Calu3 (cell line): ENCODE measurements at regions not wholly inside any gene's neighbourhood (a gene's known extent, or its start where the extent isn't known, plus 50 kb on each side); places are given as distances from the start of the nearest gene placed in this dataset.

ENCODE experiments used
- BruUV-seq: library from RNA; stranded (reverse); fragments of 400-500 nt; replicated peaks from 2 replicates; lab custom pipeline; 2021; lab: Mats Ljungman, UMichigan
- CTCF ChIA-PET: fragments of 300-600 bp; sonication (Branson Sonifier 250); formaldehyde crosslinking; loops from one replicate; lab custom pipeline; 2022; ENCODE audit warnings: antibody characterized with exemption; lab: Charles Lee
- DNase-seq: peaks from one replicate; pipeline ENCODE4 v3.0.0; 2022
- H3K27ac Mint-ChIP-seq: one replicate; pipeline ENCODE4 v1.8.0; 2022; ENCODE audit warnings: mixed read lengths; ENCODE audit not compliant: unreplicated experiment
- H3K27me3 Mint-ChIP-seq: one replicate; pipeline ENCODE4 v1.8.0; 2022; ENCODE audit warnings: mixed read lengths; ENCODE audit not compliant: unreplicated experiment
- H3K36me3 Mint-ChIP-seq: one replicate; pipeline ENCODE4 v1.8.0; 2022; ENCODE audit warnings: mild to moderate bottlenecking, moderate library complexity, mixed read lengths; ENCODE audit not compliant: insufficient read depth, unreplicated experiment
- H3K4me1 Mint-ChIP-seq: one replicate; pipeline ENCODE4 v1.8.0; 2022; ENCODE audit warnings: mild to moderate bottlenecking, low read depth, mixed read lengths; ENCODE audit not compliant: unreplicated experiment
- H3K4me3 Mint-ChIP-seq: one replicate; pipeline ENCODE4 v1.8.0; 2022; ENCODE audit warnings: mild to moderate bottlenecking, low read depth, moderate library complexity, mixed read lengths; ENCODE audit not compliant: unreplicated experiment
- H3K9me3 Mint-ChIP-seq: one replicate; pipeline ENCODE4 v1.8.0; 2022; ENCODE audit warnings: low read depth, mixed read lengths; ENCODE audit not compliant: unreplicated experiment
- CTCF ChIP-seq: fragments of 200-600 bp; IDR thresholded peaks from one replicate; pipeline ENCODE4 v1.8.0; 2022; ENCODE audit warnings: antibody characterized with exemption; ENCODE audit not compliant: unreplicated experiment
- intact Hi-C: fragments of 100-400 bp; cut with micrococcal nuclease; formaldehyde crosslinking; loops from one replicate; pipeline ENCODE4 v1.10.0; 2022; ENCODE audit not compliant: unreplicated experiment

GRCh38 chr13:103926118-103926517 lies 859.9 kb upstream of the SLC10A2 start:
- CTCF ChIA-PET = no interaction called here

GRCh38 chr13:103908911-103909310 lies 842.7 kb upstream of the SLC10A2 start:
- Mint-ChIP-seq H3K27ac (no peak overlapping the region), H3K4me1 (no peaks in the 10 kb centered on the region), H3K27me3 (no peaks in the 10 kb centered on the region), H3K36me3 (no peaks in the 10 kb centered on the region), H3K4me3 (no peak overlapping the region), H3K9me3 (no peaks in the 10 kb centered on the region)
- no peak for DNase-seq
- intact Hi-C loops = no loop called here
- no peak for TF ChIP-seq CTCF
- CTCF ChIA-PET = no interaction called here
- BruUV-seq = no TSS peak

More at GRCh38 chr13:103926118-103926517, 859.9 kb upstream of the SLC10A2 start:
- intact Hi-C loops = no loop called here
- no peak for DNase-seq
- Mint-ChIP-seq H3K4me3 (no peak overlapping the region), H3K27me3 (no peaks in the 10 kb centered on the region), H3K4me1 (no peaks in the 10 kb centered on the region), H3K27ac (no peak overlapping the region), H3K9me3 (no peaks in the 10 kb centered on the region), H3K36me3 (no peaks in the 10 kb centered on the region)
- BruUV-seq = no TSS peak
- no peak for TF ChIP-seq CTCF

GRCh38 chr13:103908274-103908673 lies 842.1 kb upstream of the SLC10A2 start:
- no peak for DNase-seq
- intact Hi-C loops = no loop called here
- no peak for TF ChIP-seq CTCF
- CTCF ChIA-PET = no interaction called here
- Mint-ChIP-seq H3K9me3 (no peaks in the 10 kb centered on the region), H3K4me3 (no peak overlapping the region), H3K36me3 (no peaks in the 10 kb centered on the region), H3K4me1 (no peaks in the 10 kb centered on the region), H3K27me3 (no peaks in the 10 kb centered on the region), H3K27ac (no peak overlapping the region)
- no TSS peak for BruUV-seq

GRCh38 chr13:103903790-103904189 lies 837.6 kb upstream of the SLC10A2 start:
- BruUV-seq = no TSS peak
- CTCF ChIA-PET = no interaction called here
- no peak for TF ChIP-seq CTCF
- H3K27me3 Mint-ChIP-seq = no peaks in the 10 kb centered on the region
- H3K27ac Mint-ChIP-seq = no peak overlapping the region
- no peaks in the 10 kb centered on the region for H3K9me3 Mint-ChIP-seq
- DNase-seq = no peak
- intact Hi-C loops = no loop called here
- no peak overlapping the region for H3K4me3 Mint-ChIP-seq
- H3K36me3 Mint-ChIP-seq = no peaks in the 10 kb centered on the region
- no peaks in the 10 kb centered on the region for H3K4me1 Mint-ChIP-seq
